PFSK-1 (cell line): ENCODE measurements at regions not wholly inside any gene's neighbourhood (a gene's known extent, or its start where the extent isn't known, plus 50 kb on each side); places are given as distances from the start of the nearest gene placed in this dataset.

ENCODE experiments used
- FOXP2 ChIP-seq: optimal IDR thresholded peaks from 2 replicates; pipeline ENCODE3; 2011; ENCODE audit warnings: borderline replicate concordance, control low read depth, inconsistent platforms; ENCODE audit not compliant: insufficient read depth; ENCODE audit errors: extremely low read length, extremely low read depth
- POLR2AphosphoS5 ChIP-seq: IDR thresholded peaks from 2 replicates; pipeline ENCODE4 v1.6.1; 2012; ENCODE audit warnings: low read depth, mild to moderate bottlenecking, control low read depth, low read length, moderate library complexity
- SIN3A ChIP-seq: IDR thresholded peaks from 2 replicates; pipeline ENCODE4 v1.6.1; 2012; ENCODE audit warnings: mild to moderate bottlenecking, low read length, moderate library complexity, borderline replicate concordance; ENCODE audit not compliant: insufficient read depth
- TAF1 ChIP-seq: IDR thresholded peaks from 2 replicates; pipeline ENCODE4 v1.6.1; 2012; ENCODE audit warnings: low read length, control low read depth, borderline replicate concordance; ENCODE audit not compliant: insufficient read depth
- TF ChIP-seq, protein P1 (sequence below), 2 experiments: IDR thresholded peaks; 2 replicates each; pipeline versions ENCODE4 v1.6.1 to v1.8.0; 2011 to 2012; ENCODE audit warnings: low read depth in 2 of 2, low read length in 2 of 2, control low read depth in 1 of 2, inconsistent platforms in 1 of 2, mild to moderate bottlenecking in 1 of 2, moderate library complexity in 1 of 2; ENCODE audit not compliant: insufficient read depth in 1 of 2

- TF ChIP-seq TAF1 (no peak), POLR2AphosphoS5 (no peak), SIN3A (no peak), FOXP2 (no peak)
- TF ChIP-seq, protein P1, sequence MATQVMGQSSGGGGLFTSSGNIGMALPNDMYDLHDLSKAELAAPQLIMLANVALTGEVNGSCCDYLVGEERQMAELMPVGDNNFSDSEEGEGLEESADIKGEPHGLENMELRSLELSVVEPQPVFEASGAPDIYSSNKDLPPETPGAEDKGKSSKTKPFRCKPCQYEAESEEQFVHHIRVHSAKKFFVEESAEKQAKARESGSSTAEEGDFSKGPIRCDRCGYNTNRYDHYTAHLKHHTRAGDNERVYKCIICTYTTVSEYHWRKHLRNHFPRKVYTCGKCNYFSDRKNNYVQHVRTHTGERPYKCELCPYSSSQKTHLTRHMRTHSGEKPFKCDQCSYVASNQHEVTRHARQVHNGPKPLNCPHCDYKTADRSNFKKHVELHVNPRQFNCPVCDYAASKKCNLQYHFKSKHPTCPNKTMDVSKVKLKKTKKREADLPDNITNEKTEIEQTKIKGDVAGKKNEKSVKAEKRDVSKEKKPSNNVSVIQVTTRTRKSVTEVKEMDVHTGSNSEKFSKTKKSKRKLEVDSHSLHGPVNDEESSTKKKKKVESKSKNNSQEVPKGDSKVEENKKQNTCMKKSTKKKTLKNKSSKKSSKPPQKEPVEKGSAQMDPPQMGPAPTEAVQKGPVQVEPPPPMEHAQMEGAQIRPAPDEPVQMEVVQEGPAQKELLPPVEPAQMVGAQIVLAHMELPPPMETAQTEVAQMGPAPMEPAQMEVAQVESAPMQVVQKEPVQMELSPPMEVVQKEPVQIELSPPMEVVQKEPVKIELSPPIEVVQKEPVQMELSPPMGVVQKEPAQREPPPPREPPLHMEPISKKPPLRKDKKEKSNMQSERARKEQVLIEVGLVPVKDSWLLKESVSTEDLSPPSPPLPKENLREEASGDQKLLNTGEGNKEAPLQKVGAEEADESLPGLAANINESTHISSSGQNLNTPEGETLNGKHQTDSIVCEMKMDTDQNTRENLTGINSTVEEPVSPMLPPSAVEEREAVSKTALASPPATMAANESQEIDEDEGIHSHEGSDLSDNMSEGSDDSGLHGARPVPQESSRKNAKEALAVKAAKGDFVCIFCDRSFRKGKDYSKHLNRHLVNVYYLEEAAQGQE (IDR thresholded peaks at IDR 0.05; ENCODE audit: insufficient read depth in 1 of 2, low read depth in 2 of 2, low read length in 2 of 2): no peak
Measured at GRCh38 chr13:64311948-64312347, 2896.3 kb upstream of the PCDH20 start.
